Heart right ventricle (tissue), 16 donors: ENCODE measurements at regions not wholly inside any gene's neighbourhood (a gene's known extent, or its start where the extent isn't known, plus 50 kb on each side); places are given as distances from the start of the nearest gene placed in this dataset.

Source experiments
- ATAC-seq, 8 donors: fragments of 200-7000 bp; cut with Tn5 transposase; one replicate each; pipeline ENCODE4 v1.9.1; 2020; ENCODE audit warnings: mild to moderate bottlenecking in 8 of 8, moderate library complexity in 8 of 8, moderate number of reproducible peaks in 1 of 8
- DNase-seq, 2 donors: peaks; one replicate each; pipeline ENCODE4 v3.0.0-alpha.2; 2020
- H3K27ac ChIP-seq, 10 donors: fragments of 200-600 bp; sonication (generic) in 2 of 10; one replicate each; pipeline versions ENCODE4 v1.5.0 to v1.8.0; 2020 to 2022; ENCODE audit warnings: mild to moderate bottlenecking in 3 of 10
- H3K27me3 ChIP-seq, 7 donors: fragments of 200-600 bp; one replicate each; pipeline ENCODE4 v1.8.0; 2021 to 2022; ENCODE audit warnings: mild to moderate bottlenecking in 2 of 7
- H3K36me3 ChIP-seq, 9 donors: fragments of 200-600 bp; sonication (generic) in 1 of 9; one replicate each; pipeline versions ENCODE4 v1.5.0 to v1.8.0; 2020 to 2022; ENCODE audit warnings: mild to moderate bottlenecking in 2 of 9
- H3K4me1 ChIP-seq, 9 donors: fragments of 200-600 bp; sonication (generic) in 1 of 9; one replicate each; pipeline versions ENCODE4 v1.5.0 to v1.8.0; 2020 to 2022; ENCODE audit warnings: mild to moderate bottlenecking in 4 of 9
- H3K4me3 ChIP-seq, 10 donors: fragments of 200-600 bp; sonication (generic) in 2 of 10; one replicate each; pipeline versions ENCODE4 v1.5.0 to v1.8.0; 2020 to 2022; ENCODE audit warnings: mild to moderate bottlenecking in 7 of 10, moderate library complexity in 2 of 10
- H3K9me3 ChIP-seq, 11 donors: fragments of 200-600 bp in 10 of 11; sonication (generic) in 2 of 11; one replicate each; pipeline versions ENCODE4 v1.5.0 to v1.8.0; 2013 to 2022; ENCODE audit warnings: mild to moderate bottlenecking in 2 of 11, control low read depth in 1 of 11, moderate library complexity in 1 of 11
- CTCF ChIP-seq, 9 donors: fragments of 200-600 bp; sonication (generic) in 2 of 9; IDR thresholded peaks; one replicate each; pipeline versions ENCODE4 v1.5.0 to v1.8.0; 2021 to 2022; ENCODE audit warnings: antibody characterized with exemption in 9 of 9, mild to moderate bottlenecking in 5 of 9, moderate library complexity in 1 of 9
- WGBS, 2 donors: extraction: QIAGEN DNeasy Blood & Tissue Kit; methylation state at CpG; one replicate each; pipeline ENCODE4 v1.1.7; 2013; ENCODE audit warnings: inconsistent platforms in 1 of 2; 5-methylcytosine and 5-hydroxymethylcytosine counted together
- intact Hi-C, 10 donors: fragments of 100-400 bp; cut with DNase I; formaldehyde crosslinking; loops; one replicate each; pipeline versions ENCODE4 v1.11.1 to v1.14.2; 2022
- donor health status: Arrhythmogenic right ventricular cardiomyopathy.
- donor health status: ischemic (EF 13 %, LVEDD 7.1; RV severe dilation, severe dysfunction).
- donor health status: healthy with polysubstance abuse.
- donor health status: DM: no; HTN: yes; CAD: no.
- donor health status: DM: no; HTN: no; CAD: no.
- donor health status: ischemic (EF 25% LVEDD 6.9; RV normal size, moderate dysfunction).
- donor health status: ischemic (EF 25% LVEDD 5.7; RV mildly dilated, moderate dysfunction).
- donor health status: healthy.
- donor health status: DM: yes; HTN: yes; CAD: no.
- donor health status: Ischemic cardiomyopathy.
- donor health status: ischemic (EF 35%, LVEDD 5.7; RV mildly dilated, moderate dysfunction).
- donor health status: nonischemic (EF 11% LVEDD 7.7; RV severe dilation, severe dysfunction).
- donor health status: DM: yes; HTN: yes; CAD: no.
- donor health status: PGD.
- donor health status: ischemic (EF 29% LVEDD 5.4; RV normal size, mild dysfunction).
- donor health status: nonischemic (EF 23%, LVEDD 6.1; RV moderate dilation, normal function).

GRCh38 chr5:160169326-160169725, 50.1 kb upstream of the PWWP2A start:
- H3K9me3 ChIP-seq: no peaks in the 10 kb centered on the region

More at GRCh38 chr5:160169326-160169725, 50.1 kb upstream of the PWWP2A start:
- intact Hi-C loops: loop anchor here in 1 of 10 donors (5.0 kb wide), 1 partner anchor 47 kb away; no protein-coding TSS in a partner anchor
- peak overlapping the region in 3 of 10 donors; percentile 9 to 16 (median 11) for H3K4me3 ChIP-seq
- H3K4me1 ChIP-seq: peaks cover 8 to 54% (median 24%) of the 10 kb centered on the region in 9 donors
- H3K27me3 ChIP-seq: no peaks in the 10 kb centered on the region
- DNase-seq (peak in 1 of 2 donors; percentile 41), ATAC-seq (peak in 7 of 8 donors; percentile 13 to 61 (median 41))
- TF ChIP-seq CTCF (IDR thresholded peaks at IDR 0.05): no peak
- WGBS, 2 donors: 38 to 41% methylated on average over 3 of the region's 3 CpGs
- H3K27ac ChIP-seq: peak overlapping the region; percentile 61 to 87 (median 80)
- no peaks in the 10 kb centered on the region for H3K36me3 ChIP-seq
